DOHH2 (cell line): ENCODE measurements at regions not wholly inside any gene's neighbourhood (a gene's known extent, or its start where the extent isn't known, plus 50 kb on each side); places are given as distances from the start of the nearest gene placed in this dataset.

Experiments used
- CTCF ChIP-seq: fragments of 200-600 bp; sonication (generic); IDR thresholded peaks from one replicate; pipeline ENCODE4 v1.5.1; 2014; ENCODE audit warnings: antibody characterized with exemption, mild to moderate bottlenecking, low read depth, low read length; ENCODE audit not compliant: poor library complexity, severe bottlenecking
- EZH2phosphoT487 ChIP-seq: fragments of 200-600 bp; sonication (generic); IDR thresholded peaks from 2 replicates; pipeline ENCODE4 v1.6.1; 2017; ENCODE audit warnings: borderline replicate concordance, mild to moderate bottlenecking, antibody characterized with exemption, low read length, moderate library complexity, mixed read lengths

DNA sequence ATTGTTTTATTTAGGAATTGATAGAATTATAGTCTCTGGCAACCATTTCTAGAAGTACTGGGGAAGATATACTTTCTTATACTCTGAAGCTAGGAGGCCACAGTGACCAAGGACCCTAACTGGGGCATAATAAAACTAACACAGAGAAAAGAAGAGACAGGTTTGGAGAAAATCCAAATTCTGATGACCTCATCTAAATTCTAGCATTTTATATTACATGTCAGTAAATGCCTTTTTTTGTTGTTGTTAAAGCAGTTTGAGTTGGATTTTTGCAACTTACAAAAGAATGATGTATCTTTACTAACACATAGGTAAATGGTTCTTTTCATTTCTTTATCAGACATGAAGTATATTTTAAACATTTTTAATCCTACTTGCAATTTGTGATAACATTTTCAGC lies 933.3 kb downstream of the TMTC2 start:
- TF ChIP-seq CTCF = no peak
- TF ChIP-seq EZH2phosphoT487 = no peak
